NB4 (cell line): ENCODE measurements at regions not wholly inside any gene's neighbourhood (a gene's known extent, or its start where the extent isn't known, plus 50 kb on each side); places are given as distances from the start of the nearest gene placed in this dataset.

ENCODE experiments used
- POLR2A ChIP-seq: IDR thresholded peaks from 2 replicates; pipeline ENCODE4 v1.6.1; 2011; ENCODE audit warnings: mild to moderate bottlenecking; ENCODE audit not compliant: insufficient read length; ENCODE audit errors: extremely low read depth
- TF ChIP-seq, protein P1 (sequence below): IDR thresholded peaks from one replicate; pipeline ENCODE4 v1.5.1; 2012; ENCODE audit warnings: low read depth, low read length

DNA sequence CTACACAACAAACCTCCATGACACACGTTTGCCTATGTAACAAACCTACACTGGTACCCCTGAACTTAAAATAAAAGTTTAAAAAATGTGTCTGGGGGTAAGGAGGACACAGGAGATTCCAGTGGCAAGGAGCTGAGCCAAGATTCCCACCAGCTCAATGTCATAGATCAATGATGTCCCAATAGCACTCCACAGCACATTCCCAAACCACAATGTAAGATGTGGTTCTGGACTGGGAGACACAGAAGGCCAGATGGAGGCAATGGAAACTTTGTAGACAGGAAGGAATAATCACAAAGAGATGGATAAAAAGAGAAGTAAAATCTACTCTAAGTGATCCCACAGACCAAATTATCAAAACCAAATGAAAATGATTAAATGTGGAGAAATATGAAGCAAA is 312.4 kb upstream of the SOX11 start:
- no peak for TF ChIP-seq POLR2A
- TF ChIP-seq, protein P1, sequence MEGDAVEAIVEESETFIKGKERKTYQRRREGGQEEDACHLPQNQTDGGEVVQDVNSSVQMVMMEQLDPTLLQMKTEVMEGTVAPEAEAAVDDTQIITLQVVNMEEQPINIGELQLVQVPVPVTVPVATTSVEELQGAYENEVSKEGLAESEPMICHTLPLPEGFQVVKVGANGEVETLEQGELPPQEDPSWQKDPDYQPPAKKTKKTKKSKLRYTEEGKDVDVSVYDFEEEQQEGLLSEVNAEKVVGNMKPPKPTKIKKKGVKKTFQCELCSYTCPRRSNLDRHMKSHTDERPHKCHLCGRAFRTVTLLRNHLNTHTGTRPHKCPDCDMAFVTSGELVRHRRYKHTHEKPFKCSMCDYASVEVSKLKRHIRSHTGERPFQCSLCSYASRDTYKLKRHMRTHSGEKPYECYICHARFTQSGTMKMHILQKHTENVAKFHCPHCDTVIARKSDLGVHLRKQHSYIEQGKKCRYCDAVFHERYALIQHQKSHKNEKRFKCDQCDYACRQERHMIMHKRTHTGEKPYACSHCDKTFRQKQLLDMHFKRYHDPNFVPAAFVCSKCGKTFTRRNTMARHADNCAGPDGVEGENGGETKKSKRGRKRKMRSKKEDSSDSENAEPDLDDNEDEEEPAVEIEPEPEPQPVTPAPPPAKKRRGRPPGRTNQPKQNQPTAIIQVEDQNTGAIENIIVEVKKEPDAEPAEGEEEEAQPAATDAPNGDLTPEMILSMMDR, result no peak
